ENCODE measurements at regions not wholly inside any gene's neighbourhood (a gene's known extent, or its start where the extent isn't known, plus 50 kb on each side); places are given as distances from the start of the nearest gene placed in this dataset.

GRCh38 chr7:156034397-156034796 is 222.1 kb upstream of the SHH start:
- H3K36me3 ChIP-seq: no peaks in the 10 kb centered on the region
- H3K9me3 ChIP-seq: no peaks in the 10 kb centered on the region
- intact Hi-C loops (cut with DNase I): no loop called here
- DNase-seq: no peak
- H3K27me3 ChIP-seq: no peaks in the 10 kb centered on the region
- H3K4me1 ChIP-seq: no peaks in the 10 kb centered on the region
- no peak overlapping the region for H3K4me3 ChIP-seq (replicated peaks in 1 of 3)
- H3K27ac ChIP-seq: no peak overlapping the region
- WGBS, 2 donors: 58 to 59% methylated on average over 3 of the region's 3 CpGs
- TF ChIP-seq CTCF (IDR thresholded peaks at IDR 0.05): no peak

DNA sequence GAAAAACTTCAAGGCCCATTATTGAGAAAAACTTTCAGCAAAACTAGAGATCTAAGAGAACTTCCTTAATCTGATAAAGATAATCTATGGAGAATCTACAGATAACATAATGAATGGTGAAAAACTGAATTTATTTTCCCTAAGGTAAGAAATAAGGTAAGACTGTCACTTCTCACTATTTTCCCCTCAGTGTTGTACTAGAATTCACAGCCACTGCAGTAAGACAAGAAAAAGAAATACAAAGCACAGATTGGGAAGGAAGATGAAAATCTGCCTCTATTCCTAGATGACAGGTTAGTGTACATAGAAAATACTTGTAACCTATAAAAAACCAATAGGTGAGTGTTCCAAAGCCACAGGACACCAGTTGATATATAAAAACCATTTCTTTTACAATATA is 220.7 kb upstream of the SHH start:
- no peak overlapping the region for H3K27ac ChIP-seq
- H3K9me3 ChIP-seq: no peaks in the 10 kb centered on the region
- no peaks in the 10 kb centered on the region for H3K4me1 ChIP-seq
- intact Hi-C loops (cut with DNase I): no loop called here
- no peaks in the 10 kb centered on the region for H3K27me3 ChIP-seq
- no peak overlapping the region for H3K4me3 ChIP-seq (replicated peaks in 1 of 3)
- no peaks in the 10 kb centered on the region for H3K36me3 ChIP-seq
- TF ChIP-seq CTCF (IDR thresholded peaks at IDR 0.05): no peak
- TF ChIP-seq POLR2A (IDR thresholded peaks at IDR 0.05): no peak
- DNase-seq: no peak

- Histone ChIP-seq H3K27ac (no peak overlapping the region), H3K9me3 (no peaks in the 10 kb centered on the region), H3K36me3 (no peaks in the 10 kb centered on the region), H3K4me1 (no peaks in the 10 kb centered on the region), H3K27me3 (no peaks in the 10 kb centered on the region), H3K4me3 (replicated peaks in 1 of 3) (no peak overlapping the region)
- 93 to 94% methylated on average over 7 of the region's 7 CpGs for WGBS, 2 donors
- TF ChIP-seq POLR2A (IDR thresholded peaks at IDR 0.05) (no peak), CTCF (IDR thresholded peaks at IDR 0.05) (no peak)
- intact Hi-C loops (cut with DNase I): no loop called here
- no peak for DNase-seq
These were observed 219.6 kb upstream of the SHH start for GRCh38 chr7:156031679-156032478.

DNA sequence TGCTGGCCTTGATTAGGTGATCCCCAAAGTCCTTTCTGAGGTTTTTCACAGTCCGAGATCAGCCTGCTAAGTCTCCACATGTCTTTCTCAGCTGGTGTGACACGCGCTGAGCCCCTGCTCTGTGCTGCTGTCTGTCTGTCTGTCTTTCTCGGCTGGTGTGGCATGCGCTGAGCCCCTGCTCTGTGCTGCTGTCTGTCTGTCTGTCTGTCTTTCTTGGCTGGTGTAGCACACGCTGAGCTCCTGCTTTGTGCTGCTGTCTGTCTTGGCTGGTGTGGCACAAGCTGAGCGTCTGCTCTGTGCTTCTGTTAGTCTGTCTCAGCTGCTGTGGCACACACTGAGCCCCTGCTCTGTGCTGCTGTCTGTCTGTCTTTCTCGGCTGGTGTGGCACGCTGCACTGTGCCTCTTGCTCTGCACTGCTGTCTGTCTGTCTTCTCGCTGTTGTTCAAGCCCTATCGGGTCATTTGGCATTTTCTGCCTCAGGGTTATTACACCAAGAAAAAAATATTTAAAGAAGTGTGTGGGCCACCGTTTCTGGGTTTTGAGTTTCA is 217.3 kb upstream of the SHH start:
- no peaks in the 10 kb centered on the region for H3K36me3 ChIP-seq
- intact Hi-C loops (cut with DNase I): no loop called here

More for the DNA sequence above, 217.3 kb upstream of the SHH start:
- WGBS, 2 donors: 74 to 87% methylated on average over 12 of the region's 12 CpGs
- Histone ChIP-seq H3K4me3 (replicated peaks in 1 of 3) (no peak overlapping the region), H3K27me3 (no peaks in the 10 kb centered on the region), H3K9me3 (no peaks in the 10 kb centered on the region), H3K4me1 (no peaks in the 10 kb centered on the region), H3K27ac (no peak overlapping the region)
- TF ChIP-seq CTCF (IDR thresholded peaks at IDR 0.05): no peak
- TF ChIP-seq POLR2A (IDR thresholded peaks at IDR 0.05): no peak
- DNase-seq: no peak

Data from thyroid gland (tissue), 4 donors.